ENCODE measurements at regions not wholly inside any gene's neighbourhood (a gene's known extent, or its start where the extent isn't known, plus 50 kb on each side); places are given as distances from the start of the nearest gene placed in this dataset.

DNA sequence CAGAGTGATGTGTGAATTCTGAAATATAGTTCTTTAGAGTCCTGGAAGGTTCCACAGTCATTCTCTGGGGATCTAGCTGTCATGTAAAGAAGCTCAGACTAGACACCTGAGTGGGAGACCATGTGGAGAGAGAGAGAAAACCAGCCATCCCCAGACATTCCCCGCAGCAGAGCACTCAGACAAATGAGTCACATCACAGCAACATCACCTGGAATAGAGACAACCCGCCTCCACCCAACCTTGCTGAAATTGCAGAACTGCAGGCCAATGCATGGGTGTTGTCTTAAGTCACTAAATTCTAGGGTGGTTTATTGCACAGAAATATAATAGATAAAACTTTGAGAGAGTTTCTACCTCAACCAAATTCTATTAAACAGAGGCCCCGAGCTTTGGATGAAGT, 392.0 kb upstream of the DYNLRB2 start:
- TF ChIP-seq SP1 (IDR thresholded peaks at IDR 0.05), result no peak
- TF ChIP-seq FOXA1 (IDR thresholded peaks at IDR 0.05), result no peak
